Neural cell (in vitro differentiated cells): ENCODE measurements at regions not wholly inside any gene's neighbourhood (a gene's known extent, or its start where the extent isn't known, plus 50 kb on each side); places are given as distances from the start of the nearest gene placed in this dataset.

Experiments used
- H2AFZ ChIP-seq: fragments of 200-600, 300-800 bp; sonication (generic), shearing (Covaris generic); 2 replicates; pipeline ENCODE4 v1.6.0; 2014; ENCODE audit warnings: low read depth, mild to moderate bottlenecking, antibody characterized with exemption, low read length, moderate library complexity
- H3F3A ChIP-seq: fragments of 200-600 bp; shearing (Covaris generic); 2 replicates; pipeline ENCODE4 v1.6.1; 2016; ENCODE audit warnings: mild to moderate bottlenecking, moderate library complexity, mixed read lengths, antibody characterized with exemption, low read length; ENCODE audit not compliant: insufficient read depth, poor library complexity, severe bottlenecking
- H3K27ac ChIP-seq: fragments of 200-600, 300-800 bp; sonication (generic), shearing (Covaris generic); 2 replicates; pipeline ENCODE4 v1.5.1; 2014; ENCODE audit warnings: mild to moderate bottlenecking, low read length, moderate library complexity
- H3K27me3 ChIP-seq: fragments of 300-800, 200-600 bp; sonication (generic), shearing (Covaris generic); 2 replicates; pipeline ENCODE4 v1.6.0; 2014; ENCODE audit warnings: mild to moderate bottlenecking, low read depth, low read length, moderate library complexity; ENCODE audit not compliant: insufficient read depth
- H3K36me3 ChIP-seq: fragments of 300-800, 200-600 bp; sonication (generic), shearing (Covaris generic); 2 replicates; pipeline ENCODE4 v1.5.1; 2014; ENCODE audit warnings: mild to moderate bottlenecking, antibody characterized with exemption, low read length, moderate library complexity; ENCODE audit not compliant: insufficient read depth
- H3K4me2 ChIP-seq: fragments of 300-800, 200-600 bp; sonication (generic), shearing (Covaris generic); 2 replicates; pipeline ENCODE4 v1.6.0; 2014; ENCODE audit warnings: mild to moderate bottlenecking, low read length
- H3K4me3 ChIP-seq: fragments of 300-800, 200-600 bp; sonication (generic), shearing (Covaris generic); 2 replicates; pipeline ENCODE4 v1.5.1; 2014; ENCODE audit warnings: mild to moderate bottlenecking, low read length, moderate library complexity
- H3K79me2 ChIP-seq: fragments of 200-600 bp; shearing (Covaris generic); replicated peaks from 2 replicates; pipeline ENCODE4 v1.6.0; 2014; ENCODE audit warnings: mild to moderate bottlenecking, low read length, moderate library complexity; ENCODE audit not compliant: insufficient read depth
- H3K9ac ChIP-seq: fragments of 300-800, 200-600 bp; sonication (generic), shearing (Covaris generic); 2 replicates; pipeline ENCODE4 v1.6.1; 2016; ENCODE audit warnings: mild to moderate bottlenecking, low read length, mixed read lengths
- H3K9me2 ChIP-seq: fragments of 200-600 bp; shearing (Covaris generic); 2 replicates; pipeline ENCODE4 v1.6.1; 2016; ENCODE audit warnings: mild to moderate bottlenecking, low read length, mixed read lengths; ENCODE audit not compliant: insufficient read depth
- H3K9me3 ChIP-seq: fragments of 200-600, 300-800 bp; sonication (generic), shearing (Covaris generic); 2 replicates; pipeline ENCODE4 v1.6.1; 2016; ENCODE audit warnings: mild to moderate bottlenecking, mixed run types, low read length, moderate library complexity, mixed read lengths
- H4K20me1 ChIP-seq: fragments of 200-600 bp; shearing (Covaris generic); 2 replicates; pipeline ENCODE4 v1.6.1; 2016; ENCODE audit warnings: mild to moderate bottlenecking, mixed run types; ENCODE audit not compliant: insufficient read depth
- CTCF ChIP-seq: fragments of 450-650 bp; IDR thresholded peaks from 2 replicates; pipeline ENCODE4 v1.5.1; 2014; ENCODE audit warnings: antibody characterized with exemption, mild to moderate bottlenecking, moderate library complexity; ENCODE audit not compliant: poor library complexity, severe bottlenecking
- EP300 ChIP-seq: fragments of 450-650 bp; conservative IDR thresholded peaks from 2 replicates; pipeline ENCODE4 v1.6.1; 2014; ENCODE audit warnings: antibody characterized with exemption, mild to moderate bottlenecking, moderate library complexity; ENCODE audit not compliant: poor library complexity, severe bottlenecking
- EZH2 ChIP-seq: fragments of 200-600, 300-800 bp; shearing (Covaris generic), sonication (generic); IDR thresholded peaks from 2 replicates; pipeline ENCODE4 v1.6.1; 2014; ENCODE audit warnings: antibody characterized with exemption, low read length, borderline replicate concordance, mild to moderate bottlenecking; ENCODE audit not compliant: insufficient read depth, poor library complexity, severe bottlenecking
- MXI1 ChIP-seq: fragments of 450-650 bp; conservative IDR thresholded peaks from 2 replicates; pipeline ENCODE4 v1.6.1; 2014; ENCODE audit warnings: antibody characterized with exemption, mild to moderate bottlenecking; ENCODE audit not compliant: poor library complexity, severe bottlenecking
- POLR2AphosphoS5 ChIP-seq: IDR thresholded peaks from 2 replicates; pipeline ENCODE4 v1.6.1; 2012
- RAD21 ChIP-seq: fragments of 450-650 bp; conservative IDR thresholded peaks from 2 replicates; pipeline ENCODE4 v1.6.1; 2014; ENCODE audit warnings: antibody characterized with exemption, mild to moderate bottlenecking, moderate library complexity
- SMC3 ChIP-seq: fragments of 450-650 bp; conservative IDR thresholded peaks from 2 replicates; pipeline ENCODE4 v1.6.1; 2014; ENCODE audit warnings: antibody characterized with exemption, mild to moderate bottlenecking, moderate library complexity; ENCODE audit not compliant: poor library complexity
- TAF1 ChIP-seq: IDR thresholded peaks from 2 replicates; pipeline ENCODE4 v1.6.1; 2012; ENCODE audit warnings: low read depth
- TF ChIP-seq, protein P1 (sequence below): IDR thresholded peaks from 2 replicates; pipeline ENCODE4 v1.6.1; 2012; ENCODE audit warnings: borderline replicate concordance

DNA sequence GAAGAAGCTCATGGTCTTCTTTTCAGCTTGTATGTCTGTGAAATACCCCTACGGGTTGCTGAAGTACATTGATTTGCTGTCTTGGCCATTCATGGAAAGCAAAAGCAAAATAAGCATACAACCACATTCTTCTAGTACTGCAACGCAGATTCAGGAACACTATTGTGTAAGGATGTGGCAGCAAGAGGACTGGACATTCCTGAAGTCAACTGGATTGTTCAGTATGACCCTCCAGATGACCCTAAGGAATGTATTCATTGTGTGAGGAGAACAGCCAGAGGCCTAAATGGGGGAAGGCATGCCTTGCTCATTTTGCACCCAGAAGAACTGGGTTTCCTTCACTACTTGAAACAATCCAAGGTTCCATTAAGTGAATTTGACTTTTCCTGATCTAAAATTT is 133.4 kb upstream of the ANKRD1 start:
- Histone ChIP-seq H3K9ac (no peak overlapping the region), H3K36me3 (no peaks in the 10 kb centered on the region), H3K9me2 (no peaks in the 10 kb centered on the region), H3F3A (no peaks in the 10 kb centered on the region), H3K4me3 (no peak overlapping the region), H3K27ac (no peak overlapping the region), H3K79me2 (no peaks in the 10 kb centered on the region), H2AFZ (no peak overlapping the region), H4K20me1 (no peaks in the 10 kb centered on the region), H3K4me2 (no peak overlapping the region), H3K27me3 (no peaks in the 10 kb centered on the region), H3K9me3 (no peaks in the 10 kb centered on the region)
- TF ChIP-seq SMC3 (no peak), EP300 (no peak), CTCF (no peak), POLR2AphosphoS5 (no peak), MXI1 (no peak), TAF1 (no peak), EZH2 (no peak), RAD21 (no peak)
- TF ChIP-seq, protein P1, sequence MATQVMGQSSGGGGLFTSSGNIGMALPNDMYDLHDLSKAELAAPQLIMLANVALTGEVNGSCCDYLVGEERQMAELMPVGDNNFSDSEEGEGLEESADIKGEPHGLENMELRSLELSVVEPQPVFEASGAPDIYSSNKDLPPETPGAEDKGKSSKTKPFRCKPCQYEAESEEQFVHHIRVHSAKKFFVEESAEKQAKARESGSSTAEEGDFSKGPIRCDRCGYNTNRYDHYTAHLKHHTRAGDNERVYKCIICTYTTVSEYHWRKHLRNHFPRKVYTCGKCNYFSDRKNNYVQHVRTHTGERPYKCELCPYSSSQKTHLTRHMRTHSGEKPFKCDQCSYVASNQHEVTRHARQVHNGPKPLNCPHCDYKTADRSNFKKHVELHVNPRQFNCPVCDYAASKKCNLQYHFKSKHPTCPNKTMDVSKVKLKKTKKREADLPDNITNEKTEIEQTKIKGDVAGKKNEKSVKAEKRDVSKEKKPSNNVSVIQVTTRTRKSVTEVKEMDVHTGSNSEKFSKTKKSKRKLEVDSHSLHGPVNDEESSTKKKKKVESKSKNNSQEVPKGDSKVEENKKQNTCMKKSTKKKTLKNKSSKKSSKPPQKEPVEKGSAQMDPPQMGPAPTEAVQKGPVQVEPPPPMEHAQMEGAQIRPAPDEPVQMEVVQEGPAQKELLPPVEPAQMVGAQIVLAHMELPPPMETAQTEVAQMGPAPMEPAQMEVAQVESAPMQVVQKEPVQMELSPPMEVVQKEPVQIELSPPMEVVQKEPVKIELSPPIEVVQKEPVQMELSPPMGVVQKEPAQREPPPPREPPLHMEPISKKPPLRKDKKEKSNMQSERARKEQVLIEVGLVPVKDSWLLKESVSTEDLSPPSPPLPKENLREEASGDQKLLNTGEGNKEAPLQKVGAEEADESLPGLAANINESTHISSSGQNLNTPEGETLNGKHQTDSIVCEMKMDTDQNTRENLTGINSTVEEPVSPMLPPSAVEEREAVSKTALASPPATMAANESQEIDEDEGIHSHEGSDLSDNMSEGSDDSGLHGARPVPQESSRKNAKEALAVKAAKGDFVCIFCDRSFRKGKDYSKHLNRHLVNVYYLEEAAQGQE = no peak

GRCh38 chr10:91061187-91061586 is 140.3 kb upstream of the ANKRD1 start:
- Histone ChIP-seq H3K9ac (no peak overlapping the region), H2AFZ (no peak overlapping the region), H3K4me3 (no peak overlapping the region), H3K9me3 (no peaks in the 10 kb centered on the region), H3K4me2 (no peak overlapping the region), H3K9me2 (no peaks in the 10 kb centered on the region), H3K27ac (no peak overlapping the region), H3K79me2 (no peaks in the 10 kb centered on the region), H3F3A (no peaks in the 10 kb centered on the region), H4K20me1 (no peaks in the 10 kb centered on the region), H3K27me3 (no peaks in the 10 kb centered on the region), H3K36me3 (no peaks in the 10 kb centered on the region)
- TF ChIP-seq EP300 = no peak
- no peak for TF ChIP-seq EZH2

DNA sequence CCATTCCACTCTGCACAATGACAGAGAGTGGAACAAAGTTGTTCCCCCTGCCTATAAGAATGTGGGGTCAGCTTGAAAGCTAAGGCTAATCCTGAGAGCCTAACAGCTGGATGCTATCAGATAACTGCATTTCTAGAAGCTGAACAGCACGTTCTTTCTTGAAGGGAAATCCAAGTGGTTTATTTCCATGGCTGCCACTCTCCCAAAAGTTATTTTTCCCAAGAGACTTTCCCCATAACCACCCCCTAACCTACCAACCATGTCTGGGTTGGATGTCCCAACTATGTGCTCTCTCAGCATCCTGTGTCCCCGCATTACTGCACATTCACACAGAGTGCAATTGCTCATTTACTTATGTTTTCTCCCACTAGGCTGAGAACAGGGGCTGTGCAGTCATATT is 140.7 kb upstream of the ANKRD1 start:
- Histone ChIP-seq H3K27ac (no peak overlapping the region), H3K27me3 (no peaks in the 10 kb centered on the region), H2AFZ (no peak overlapping the region), H3K4me3 (no peak overlapping the region), H3K9ac (no peak overlapping the region), H3K4me2 (no peak overlapping the region), H3K79me2 (no peaks in the 10 kb centered on the region), H3K9me2 (no peaks in the 10 kb centered on the region), H3K9me3 (no peaks in the 10 kb centered on the region), H3F3A (no peaks in the 10 kb centered on the region), H4K20me1 (no peaks in the 10 kb centered on the region), H3K36me3 (no peaks in the 10 kb centered on the region)
- TF ChIP-seq RAD21 (no peak), EP300 (no peak), CTCF (no peak), EZH2 (no peak), TAF1 (no peak), MXI1 (no peak), SMC3 (no peak), POLR2AphosphoS5 (no peak)
- TF ChIP-seq, protein P1 = no peak
